GM04503 (cell line): ENCODE measurements at regions not wholly inside any gene's neighbourhood (a gene's known extent, or its start where the extent isn't known, plus 50 kb on each side); places are given as distances from the start of the nearest gene placed in this dataset.
"Not testable (repeated sequence)": the region's sequence is repeated elsewhere in the genome, so short reads cannot be mapped to it uniquely, and the experiment has no call there.

Experiments used
- DNase-seq: peaks from one replicate; pipeline ENCODE4 v3.0.0-alpha.2; 2012; ENCODE audit warnings: low read depth

- no peak for DNase-seq
These were observed 172.9 kb downstream of the MBL2 start for GRCh38 chr10:52599551-52600200.

- not testable (repeated sequence) for DNase-seq
These were observed 168.5 kb downstream of the MBL2 start for GRCh38 chr10:52604131-52604530.

GRCh38 chr10:52609071-52609470, 163.5 kb downstream of the MBL2 start:
- no peak for DNase-seq

- DNase-seq, result no peak
These were observed 162.9 kb downstream of the MBL2 start for GRCh38 chr10:52609626-52610240.

- DNase-seq, result no peak
These were observed 157.3 kb downstream of the MBL2 start for GRCh38 chr10:52615331-52615730.

- no peak for DNase-seq
These were observed 156.7 kb downstream of the MBL2 start for GRCh38 chr10:52615756-52616394.

- DNase-seq, result no peak
These were observed 156.2 kb downstream of the MBL2 start for GRCh38 chr10:52616395-52616764.

GRCh38 chr10:52617346-52617745, 155.2 kb downstream of the MBL2 start:
- no peak for DNase-seq

GRCh38 chr10:52619052-52619451, 153.5 kb downstream of the MBL2 start:
- DNase-seq, result no peak

- peak; percentile 62 for DNase-seq
These were observed 150.9 kb downstream of the MBL2 start for GRCh38 chr10:52621635-52622079.

- no peak for DNase-seq
These were observed 148.8 kb downstream of the MBL2 start for GRCh38 chr10:52623761-52624160.

- no peak for DNase-seq
These were observed 145.3 kb downstream of the MBL2 start for GRCh38 chr10:52627279-52627678.

GRCh38 chr10:52631146-52631545, 141.4 kb downstream of the MBL2 start:
- DNase-seq, result no peak

- DNase-seq, result no peak
These were observed 140.9 kb downstream of the MBL2 start for GRCh38 chr10:52631648-52632047.

- DNase-seq, result no peak
These were observed 140.0 kb downstream of the MBL2 start for GRCh38 chr10:52632591-52632990.

GRCh38 chr10:52633266-52633665, 139.3 kb downstream of the MBL2 start:
- DNase-seq, result no peak

GRCh38 chr10:52635651-52636050, 136.9 kb downstream of the MBL2 start:
- DNase-seq, result no peak

- DNase-seq, result no peak
These were observed 135.7 kb downstream of the MBL2 start for GRCh38 chr10:52636874-52637273.

GRCh38 chr10:52637592-52637991, 135.0 kb downstream of the MBL2 start:
- no peak for DNase-seq

- peak; percentile 53 for DNase-seq
These were observed 132.9 kb downstream of the MBL2 start for GRCh38 chr10:52639652-52640051.

GRCh38 chr10:52642208-52642607, 130.4 kb downstream of the MBL2 start:
- no peak for DNase-seq

- DNase-seq, result no peak
These were observed 128.0 kb downstream of the MBL2 start for GRCh38 chr10:52644373-52645186.
